CD4-positive, CD25-positive, alpha-beta regulatory T cell (primary cell): ENCODE measurements at regions not wholly inside any gene's neighbourhood (a gene's known extent, or its start where the extent isn't known, plus 50 kb on each side); places are given as distances from the start of the nearest gene placed in this dataset.

Experiments
- ATAC-seq, 2 donors: fragments of 150-1000 bp; cut with Tn5 transposase; one replicate each; pipeline ENCODE4 v1.10.0; 2021; ENCODE audit warnings: low read depth in 2 of 2, moderate number of reproducible peaks in 2 of 2, moderate library complexity in 1 of 2
- DNase-seq, 3 donors: peaks; one replicate each; pipeline versions ENCODE4 v3.0.0 to v3.0.0-alpha.2; 2012 to 2022; ENCODE audit warnings: mixed read lengths in 1 of 3
- H3K27ac ChIP-seq: one replicate; pipeline ENCODE4 v1.7.0; 2013; ENCODE audit warnings: mild to moderate bottlenecking, low read length; ENCODE audit not compliant: insufficient read depth, poor library complexity, severe bottlenecking
- H3K27me3 ChIP-seq: one replicate; pipeline ENCODE4 v1.7.0; 2013; ENCODE audit warnings: low read length; ENCODE audit not compliant: control insufficient read depth, insufficient read depth
- H3K36me3 ChIP-seq: one replicate; pipeline ENCODE4 v1.7.0; 2013; ENCODE audit warnings: mild to moderate bottlenecking, low read length, moderate library complexity; ENCODE audit not compliant: control insufficient read depth, insufficient read depth
- H3K4me1 ChIP-seq: 2 replicates; pipeline ENCODE4 v1.7.0; 2013; ENCODE audit warnings: mild to moderate bottlenecking, low read length; ENCODE audit not compliant: insufficient read depth, control insufficient read depth, poor library complexity, severe bottlenecking
- H3K4me3 ChIP-seq: one replicate; pipeline ENCODE4 v1.7.0; 2013; ENCODE audit warnings: low read depth, mild to moderate bottlenecking, low read length, moderate library complexity
- H3K9me3 ChIP-seq, 2 experiments: 1 replicate in 1 of 2; 2 replicates in 1 of 2; pipeline ENCODE4 v1.7.0; 2013; ENCODE audit warnings: low read length in 2 of 2, mild to moderate bottlenecking in 1 of 2, moderate library complexity in 1 of 2; ENCODE audit not compliant: control insufficient read depth in 2 of 2
- H3K27ac Mint-ChIP-seq, 3 donors: one replicate each; pipeline ENCODE4 v1.8.0; 2020 to 2022; ENCODE audit warnings: mild to moderate bottlenecking in 3 of 3, mixed read lengths in 3 of 3, moderate library complexity in 2 of 3
- H3K27me3 Mint-ChIP-seq: one replicate; pipeline ENCODE4 v1.8.0; 2022; ENCODE audit warnings: mild to moderate bottlenecking, mixed read lengths
- H3K36me3 Mint-ChIP-seq: one replicate; pipeline ENCODE4 v1.8.0; 2020; ENCODE audit warnings: mixed read lengths
- H3K4me1 Mint-ChIP-seq, 4 donors: one replicate each; pipeline ENCODE4 v1.8.0; 2020 to 2022; ENCODE audit warnings: mixed read lengths in 4 of 4, mild to moderate bottlenecking in 1 of 4
- H3K4me3 Mint-ChIP-seq, 4 donors: one replicate each; pipeline ENCODE4 v1.8.0; 2020 to 2022; ENCODE audit warnings: mild to moderate bottlenecking in 4 of 4, mixed read lengths in 4 of 4, moderate library complexity in 3 of 4
- H3K9me3 Mint-ChIP-seq, 7 donors: one replicate each; pipeline ENCODE4 v1.8.0; 2020 to 2022; ENCODE audit warnings: mixed read lengths in 7 of 7, mild to moderate bottlenecking in 3 of 7, moderate library complexity in 2 of 7

DNA sequence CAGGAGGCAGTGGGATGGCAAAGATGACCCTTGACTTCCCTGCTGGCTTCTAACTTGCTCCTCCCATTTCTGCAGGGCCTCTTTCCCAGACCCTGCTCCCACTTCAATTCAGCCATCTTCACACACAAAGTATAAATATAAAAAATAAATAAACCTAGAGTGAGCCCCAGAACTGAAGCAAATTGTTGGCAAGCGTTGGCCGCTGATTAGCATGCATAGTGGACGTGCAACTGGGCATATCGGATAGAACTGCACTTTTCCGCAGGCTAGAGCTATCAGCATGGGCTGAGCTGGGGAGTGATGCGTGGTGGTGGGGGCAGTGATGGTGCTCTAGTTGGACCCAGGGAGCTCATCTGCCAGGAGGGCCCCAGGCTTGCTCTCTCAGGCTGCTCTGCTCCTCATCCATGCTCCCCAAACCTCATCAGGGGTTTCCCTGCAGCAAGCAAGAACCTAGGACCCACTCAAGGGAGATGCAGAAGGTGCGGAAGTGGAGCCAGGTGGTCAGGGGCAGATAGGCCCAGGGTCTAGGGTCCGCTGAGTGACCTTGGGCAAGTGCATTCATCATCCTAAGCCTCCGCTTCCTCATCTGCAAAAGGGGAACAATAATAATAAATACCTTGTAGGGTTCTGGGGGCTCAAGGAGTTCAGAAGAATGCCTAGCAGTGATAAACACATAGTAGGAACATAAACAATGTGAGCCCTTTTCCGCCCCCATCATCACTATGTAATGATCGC is 146.8 kb upstream of the PJA1 start:
- Mint-ChIP-seq H3K9me3 (no peaks in the 10 kb centered on the region), H3K27ac (no peak overlapping the region), H3K36me3 (no peaks in the 10 kb centered on the region), H3K4me3 (no peak overlapping the region), H3K27me3 (no peaks in the 10 kb centered on the region), H3K4me1 (peaks cover 0 to 2% (median 0%) of the 10 kb centered on the region in 4 donors)
- Histone ChIP-seq H3K36me3 (no peaks in the 10 kb centered on the region), H3K9me3 (no peaks in the 10 kb centered on the region), H3K27ac (no peak overlapping the region), H3K27me3 (no peaks in the 10 kb centered on the region), H3K4me3 (no peak overlapping the region), H3K4me1 (no peaks in the 10 kb centered on the region)
- DNase-seq: no peak
- no peak for ATAC-seq

GRCh38 chrX:69309074-69309792 is 144.0 kb upstream of the PJA1 start:
- Mint-ChIP-seq H3K4me1 (peaks cover 0 to 2% (median 0%) of the 10 kb centered on the region in 4 donors), H3K4me3 (no peak overlapping the region), H3K36me3 (no peaks in the 10 kb centered on the region), H3K27me3 (no peaks in the 10 kb centered on the region), H3K9me3 (no peaks in the 10 kb centered on the region), H3K27ac (no peak overlapping the region)
- H3K9me3 ChIP-seq: no peaks in the 10 kb centered on the region
- no peak overlapping the region for H3K27ac ChIP-seq
- no peak overlapping the region for H3K4me3 ChIP-seq
- no peak for ATAC-seq
- DNase-seq: no peak
- no peaks in the 10 kb centered on the region for H3K4me1 ChIP-seq
- no peaks in the 10 kb centered on the region for H3K27me3 ChIP-seq
- no peaks in the 10 kb centered on the region for H3K36me3 ChIP-seq

DNA sequence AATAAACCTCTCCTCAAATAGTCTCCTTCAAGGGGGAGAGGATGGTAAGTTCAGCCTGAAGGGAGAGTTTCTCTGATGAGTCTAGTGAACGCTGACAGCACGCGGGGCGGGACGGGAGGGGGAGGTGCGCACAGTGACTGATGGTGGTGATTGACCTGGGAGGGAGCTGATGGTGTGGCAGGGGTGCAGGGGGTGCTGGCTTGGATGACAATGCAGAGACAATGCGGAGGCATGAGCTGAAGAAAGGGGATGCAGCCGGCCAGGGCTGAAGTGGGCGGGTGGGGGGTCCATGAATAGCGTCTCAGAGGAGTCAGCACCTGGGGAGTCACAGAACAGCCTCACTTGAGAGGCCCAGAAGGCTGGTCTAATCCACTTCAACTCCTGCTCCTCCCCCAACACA is 142.5 kb upstream of the PJA1 start:
- H3K4me1 Mint-ChIP-seq: peaks cover 0 to 2% (median 0%) of the 10 kb centered on the region in 4 donors
- no peak overlapping the region for H3K27ac ChIP-seq
- no peaks in the 10 kb centered on the region for H3K4me1 ChIP-seq
- H3K9me3 Mint-ChIP-seq: no peaks in the 10 kb centered on the region
- H3K4me3 ChIP-seq: no peak overlapping the region
- no peak overlapping the region for H3K4me3 Mint-ChIP-seq
- no peak for DNase-seq
- H3K27ac Mint-ChIP-seq: no peak overlapping the region
- no peaks in the 10 kb centered on the region for H3K36me3 Mint-ChIP-seq
- H3K27me3 ChIP-seq: no peaks in the 10 kb centered on the region
- H3K9me3 ChIP-seq: no peaks in the 10 kb centered on the region
- no peaks in the 10 kb centered on the region for H3K36me3 ChIP-seq
- no peaks in the 10 kb centered on the region for H3K27me3 Mint-ChIP-seq
- no peak for ATAC-seq

- H3K27ac ChIP-seq: no peak overlapping the region
- ATAC-seq: no peak
- no peak overlapping the region for H3K4me3 ChIP-seq
- H3K4me3 Mint-ChIP-seq: no peak overlapping the region
- H3K4me1 Mint-ChIP-seq: peaks cover 0 to 2% (median 0%) of the 10 kb centered on the region in 4 donors
- H3K27me3 Mint-ChIP-seq: no peaks in the 10 kb centered on the region
- H3K36me3 ChIP-seq: no peaks in the 10 kb centered on the region
- no peaks in the 10 kb centered on the region for H3K9me3 Mint-ChIP-seq
- no peak for DNase-seq
- H3K36me3 Mint-ChIP-seq: no peaks in the 10 kb centered on the region
- no peaks in the 10 kb centered on the region for H3K4me1 ChIP-seq
- H3K9me3 ChIP-seq: no peaks in the 10 kb centered on the region
- no peaks in the 10 kb centered on the region for H3K27me3 ChIP-seq
- H3K27ac Mint-ChIP-seq: no peak overlapping the region
These were observed 141.8 kb upstream of the PJA1 start for GRCh38 chrX:69307029-69307428.

- Histone ChIP-seq H3K27ac (no peak overlapping the region), H3K27me3 (no peaks in the 10 kb centered on the region), H3K36me3 (no peaks in the 10 kb centered on the region), H3K4me1 (no peaks in the 10 kb centered on the region), H3K4me3 (no peak overlapping the region), H3K9me3 (no peaks in the 10 kb centered on the region)
- Mint-ChIP-seq H3K27ac (no peak overlapping the region), H3K27me3 (no peaks in the 10 kb centered on the region), H3K4me3 (no peak overlapping the region), H3K36me3 (no peaks in the 10 kb centered on the region), H3K9me3 (no peaks in the 10 kb centered on the region), H3K4me1 (peaks cover 0 to 2% (median 0%) of the 10 kb centered on the region in 4 donors)
- ATAC-seq (no peak), DNase-seq (no peak)
These were observed 140.8 kb upstream of the PJA1 start for GRCh38 chrX:69306063-69306404.

DNA sequence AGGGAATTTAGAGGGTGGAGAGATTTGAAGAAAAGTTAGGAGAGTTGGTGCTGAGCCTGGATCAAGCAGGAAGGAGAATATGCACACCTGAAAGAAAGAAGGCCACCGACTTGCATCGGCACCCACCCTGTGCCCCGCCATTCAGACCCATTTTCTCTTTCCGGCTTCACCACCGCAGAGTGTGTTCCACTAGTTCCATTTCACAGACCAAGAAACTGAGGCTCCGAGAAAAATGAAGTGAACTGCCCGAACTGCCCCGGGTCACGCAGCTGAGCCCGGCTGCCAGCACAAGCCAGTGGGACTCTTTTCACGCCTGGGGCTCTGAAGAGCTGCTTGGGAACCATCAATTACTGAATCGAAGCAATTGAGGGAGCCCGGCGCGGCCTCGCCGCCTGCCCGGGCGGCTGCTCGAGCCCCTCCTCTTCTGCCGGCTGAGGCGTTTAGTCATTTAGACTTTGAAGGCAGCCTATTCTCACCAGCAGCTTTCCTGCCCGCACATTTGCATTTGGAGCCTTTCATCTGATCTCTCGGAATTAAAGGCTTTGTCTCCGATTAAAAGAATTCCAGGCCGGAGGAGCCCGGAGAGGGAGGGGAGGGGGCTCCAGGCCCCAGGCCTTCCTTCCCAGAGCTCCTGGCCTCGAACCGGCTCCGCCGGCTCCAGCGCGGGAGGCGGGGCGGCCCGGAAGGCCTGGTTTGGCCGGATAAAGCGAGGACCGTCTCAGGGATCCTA is 140.2 kb upstream of the PJA1 start:
- DNase-seq (no peak), ATAC-seq (no peak)
- H3K4me3 ChIP-seq: no peak overlapping the region
- H3K4me1 ChIP-seq: no peaks in the 10 kb centered on the region
- Mint-ChIP-seq H3K4me3 (no peak overlapping the region), H3K4me1 (peaks cover 0 to 2% (median 0%) of the 10 kb centered on the region in 4 donors), H3K9me3 (no peaks in the 10 kb centered on the region), H3K27me3 (no peaks in the 10 kb centered on the region), H3K36me3 (no peaks in the 10 kb centered on the region), H3K27ac (no peak overlapping the region)
- no peaks in the 10 kb centered on the region for H3K9me3 ChIP-seq
- H3K27me3 ChIP-seq: no peaks in the 10 kb centered on the region
- no peaks in the 10 kb centered on the region for H3K36me3 ChIP-seq
- no peak overlapping the region for H3K27ac ChIP-seq

GRCh38 chrX:69303231-69303630 is 138.0 kb upstream of the PJA1 start:
- no peak overlapping the region for H3K27ac Mint-ChIP-seq

More at GRCh38 chrX:69303231-69303630, 138.0 kb upstream of the PJA1 start:
- Histone ChIP-seq H3K27ac (no peak overlapping the region), H3K4me3 (no peak overlapping the region), H3K27me3 (no peaks in the 10 kb centered on the region), H3K36me3 (no peaks in the 10 kb centered on the region), H3K9me3 (no peaks in the 10 kb centered on the region), H3K4me1 (no peaks in the 10 kb centered on the region)
- DNase-seq: no peak
- Mint-ChIP-seq H3K4me1 (no peaks in the 10 kb centered on the region), H3K4me3 (no peak overlapping the region), H3K9me3 (no peaks in the 10 kb centered on the region), H3K27me3 (no peaks in the 10 kb centered on the region), H3K36me3 (no peaks in the 10 kb centered on the region)
- ATAC-seq: no peak
